ENCODE measurements at regions not wholly inside any gene's neighbourhood (a gene's known extent, or its start where the extent isn't known, plus 50 kb on each side); places are given as distances from the start of the nearest gene placed in this dataset.

- in situ Hi-C loops (cut with MboI; ENCODE audit: low sequenced_read_pairs, unreplicated experiment), result no loop called here
- no peak for DNase-seq (ENCODE audit: low spot score)
- no peak for TF ChIP-seq CTCF (IDR thresholded peaks at IDR 0.05; ENCODE audit: borderline replicate concordance, control extremely low read depth, extremely low read depth, insufficient read depth, missing control alignments)
These were observed 409.5 kb downstream of the RAPGEF2 start for GRCh38 chr4:159512348-159512747.

- TF ChIP-seq CTCF (IDR thresholded peaks at IDR 0.05; ENCODE audit: borderline replicate concordance, control extremely low read depth, extremely low read depth, insufficient read depth, missing control alignments), result no peak
- in situ Hi-C loops (cut with MboI; ENCODE audit: low sequenced_read_pairs, unreplicated experiment), result no loop called here
- no peak for DNase-seq (ENCODE audit: low spot score)
These were observed 412.6 kb downstream of the RAPGEF2 start for GRCh38 chr4:159515314-159516025.

- DNase-seq (ENCODE audit: low spot score), result no peak
- in situ Hi-C loops (cut with MboI; ENCODE audit: low sequenced_read_pairs, unreplicated experiment), result no loop called here
- no peak for TF ChIP-seq CTCF (IDR thresholded peaks at IDR 0.05; ENCODE audit: borderline replicate concordance, control extremely low read depth, extremely low read depth, insufficient read depth, missing control alignments)
These were observed 413.8 kb downstream of the RAPGEF2 start for GRCh38 chr4:159516556-159517140.

GRCh38 chr4:159520074-159520473 lies 417.2 kb downstream of the RAPGEF2 start:
- in situ Hi-C loops (cut with MboI; ENCODE audit: low sequenced_read_pairs, unreplicated experiment), result no loop called here
- TF ChIP-seq CTCF (IDR thresholded peaks at IDR 0.05; ENCODE audit: borderline replicate concordance, control extremely low read depth, extremely low read depth, insufficient read depth, missing control alignments), result no peak
- DNase-seq (ENCODE audit: low spot score), result no peak

- no peak for DNase-seq (ENCODE audit: low spot score)
- TF ChIP-seq CTCF (IDR thresholded peaks at IDR 0.05; ENCODE audit: borderline replicate concordance, control extremely low read depth, extremely low read depth, insufficient read depth, missing control alignments), result no peak
- in situ Hi-C loops (cut with MboI; ENCODE audit: low sequenced_read_pairs, unreplicated experiment), result no loop called here
These were observed 423.3 kb downstream of the RAPGEF2 start for GRCh38 chr4:159526172-159526571.

- no peak for TF ChIP-seq CTCF (IDR thresholded peaks at IDR 0.05; ENCODE audit: borderline replicate concordance, control extremely low read depth, extremely low read depth, insufficient read depth, missing control alignments)
- no peak for DNase-seq (ENCODE audit: low spot score)
- in situ Hi-C loops (cut with MboI; ENCODE audit: low sequenced_read_pairs, unreplicated experiment), result no loop called here
These were observed 431.8 kb downstream of the RAPGEF2 start for GRCh38 chr4:159534655-159535054.

Data from GM13976 (cell line).